NCI-H1092 (cell line): ENCODE measurements at regions not wholly inside any gene's neighbourhood (a gene's known extent, or its start where the extent isn't known, plus 50 kb on each side); places are given as distances from the start of the nearest gene placed in this dataset.
"Not testable (repeated sequence)": the region's sequence is repeated elsewhere in the genome, so short reads cannot be mapped to it uniquely, and the experiment has no call there.

Source experiments
- DNase-seq: peaks from one replicate; lab custom pipeline; 2025; lab: John Stamatoyannopoulos, UW

DNA sequence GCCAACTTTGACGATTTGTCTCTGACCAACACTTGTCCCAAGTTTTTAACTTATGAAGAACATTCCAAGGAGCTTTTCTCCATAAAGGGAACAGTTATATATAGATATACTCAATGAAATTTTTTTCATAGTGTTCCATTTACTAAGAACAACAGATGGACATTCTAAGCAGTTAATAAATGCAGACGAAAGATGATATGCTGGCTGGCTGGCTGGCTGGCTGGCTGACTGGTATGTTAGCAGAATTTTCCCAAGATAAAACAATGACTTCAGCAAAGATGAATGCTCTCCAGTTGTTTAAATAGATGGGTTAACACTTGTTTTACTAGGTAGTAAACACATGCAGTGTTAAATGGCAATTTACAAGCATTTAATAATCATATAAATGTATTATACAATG is 62.2 kb downstream of the SPANXN3 start:
- DNase-seq = peak; percentile 7

DNA sequence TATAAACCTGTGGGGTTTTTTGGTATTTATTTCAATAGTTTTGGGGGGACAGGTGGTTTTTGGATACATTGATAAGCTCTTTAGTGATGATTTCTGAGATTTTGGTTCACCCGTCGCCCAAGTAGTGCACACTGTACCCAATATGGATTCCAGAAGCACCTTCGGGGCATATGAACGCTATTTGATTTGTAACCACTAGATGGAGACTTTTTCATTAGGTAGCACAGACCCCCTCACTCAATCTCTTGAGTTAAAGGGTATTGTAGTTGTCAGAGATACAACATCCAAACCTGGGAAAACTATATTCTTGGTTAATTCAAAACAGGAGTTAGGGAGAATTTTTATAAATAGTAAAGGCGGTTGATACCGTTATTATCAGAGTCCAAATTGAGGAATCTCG is 79.8 kb downstream of the SPANXN3 start:
- DNase-seq = peak; percentile 41

DNA sequence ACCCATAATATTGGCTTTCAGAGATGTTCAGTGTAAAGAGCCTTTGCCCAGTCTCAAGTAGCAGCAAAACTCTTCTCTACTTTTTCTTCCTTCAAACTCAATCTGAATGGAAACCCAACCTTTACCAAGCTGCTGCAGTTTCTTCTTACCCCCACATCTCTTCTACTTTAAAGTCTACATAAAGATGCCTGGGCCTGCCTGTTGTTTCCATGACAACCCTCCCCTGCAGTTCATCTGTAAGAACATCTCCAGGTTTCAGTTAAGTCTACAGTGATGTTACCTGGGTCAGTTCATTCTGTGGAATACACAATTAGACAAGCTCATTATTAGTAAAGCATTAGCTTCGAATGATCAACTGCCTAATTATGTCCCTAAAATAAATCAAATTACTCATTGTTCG is 81.4 kb downstream of the SPANXN3 start:
- DNase-seq = no peak

DNA sequence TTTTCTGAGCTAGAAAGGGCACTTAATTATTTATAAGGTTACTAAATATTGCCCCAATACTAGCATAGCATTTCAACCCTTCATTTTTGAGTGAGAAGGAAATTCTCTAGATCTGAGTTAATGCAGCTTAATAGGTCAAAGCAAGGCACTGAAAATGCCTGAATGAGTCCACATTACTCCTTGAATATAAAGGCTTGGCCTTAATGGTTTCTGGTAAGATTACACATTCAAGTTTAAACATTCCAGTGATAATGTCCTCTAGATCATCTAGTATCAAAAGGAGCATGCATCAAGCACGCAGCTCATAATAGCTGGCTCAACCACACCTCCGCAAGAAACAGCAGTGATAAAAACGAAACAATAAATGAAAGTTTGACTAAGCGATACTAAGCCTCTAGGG is 87.5 kb downstream of the SPANXN3 start:
- no peak for DNase-seq

DNA sequence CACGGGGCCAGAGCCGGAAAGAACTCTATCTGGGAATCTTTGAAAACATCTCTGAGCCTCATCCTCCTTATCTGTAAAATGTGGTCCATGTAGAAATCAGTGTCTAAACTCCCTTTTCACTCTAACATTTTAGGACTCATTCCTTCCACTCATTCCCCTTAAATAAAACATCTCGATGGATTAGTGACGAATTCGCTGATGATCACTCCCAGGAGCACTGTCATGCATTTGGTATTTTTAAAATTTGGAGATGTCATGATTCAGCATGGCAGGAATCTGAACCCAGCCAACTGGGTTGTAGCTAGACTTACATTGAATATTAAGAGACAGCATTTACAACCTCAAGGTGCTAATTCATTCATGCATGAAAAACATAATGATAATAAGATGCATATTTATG is 88.1 kb downstream of the SPANXN3 start:
- no peak for DNase-seq

DNA sequence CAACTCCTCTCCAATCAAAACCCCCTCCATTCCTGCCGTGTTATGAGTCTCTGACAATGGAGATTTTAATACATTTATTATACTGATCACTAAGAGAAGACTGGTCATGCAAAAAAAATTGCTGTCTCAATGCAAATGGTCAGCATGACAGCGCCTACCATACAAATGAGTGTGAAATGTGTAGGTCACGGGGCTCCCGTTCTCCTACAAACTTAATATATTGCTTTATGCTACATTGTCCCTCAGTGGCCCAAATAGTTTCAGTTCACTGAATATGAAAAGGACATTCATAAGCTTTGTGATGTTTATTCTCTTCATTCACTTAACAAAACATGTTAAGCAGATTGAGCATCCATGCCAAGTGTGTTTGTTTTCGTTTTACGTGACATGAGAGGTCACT is 116.1 kb downstream of the SPANXN3 start:
- no peak for DNase-seq

DNA sequence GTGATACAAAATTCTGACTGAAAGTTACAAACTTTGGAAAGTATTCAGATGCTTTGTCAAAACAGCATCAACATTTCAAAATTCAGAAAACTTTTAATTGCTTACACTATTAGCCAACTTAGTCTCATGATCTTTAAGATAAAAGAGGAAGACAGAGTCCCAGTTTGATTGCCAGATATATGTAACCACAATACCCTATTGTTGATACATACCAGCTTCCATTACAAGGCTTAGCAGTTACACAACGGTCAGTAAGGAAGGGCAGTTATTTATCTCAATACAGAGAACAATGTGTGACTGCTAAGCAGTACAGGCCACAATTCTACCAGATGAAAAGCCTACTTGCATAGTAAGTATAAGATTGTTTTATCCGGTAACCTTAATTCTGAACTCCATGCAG is 138.4 kb downstream of the SPANXN3 start:
- DNase-seq = no peak

DNA sequence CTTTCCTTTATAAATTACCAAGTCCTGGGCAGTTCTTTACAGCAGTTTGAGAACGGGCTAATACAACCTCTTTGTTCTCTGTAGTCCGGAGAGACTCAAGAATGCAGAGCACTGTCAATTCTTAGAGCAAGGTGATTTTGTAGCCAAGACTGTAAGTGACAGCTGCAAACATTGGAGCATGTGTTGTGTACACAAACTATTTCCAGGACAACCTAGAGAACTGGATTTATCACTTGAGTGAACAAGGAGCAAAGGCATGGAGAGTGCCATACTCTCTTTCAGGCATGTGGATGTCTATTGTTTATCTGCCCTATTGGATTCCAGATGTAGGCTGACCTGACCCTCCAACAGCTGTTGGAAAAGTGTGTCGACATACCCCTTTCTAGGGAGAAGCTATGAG is 153.9 kb downstream of the SPANXN3 start:
- DNase-seq = no peak

DNA sequence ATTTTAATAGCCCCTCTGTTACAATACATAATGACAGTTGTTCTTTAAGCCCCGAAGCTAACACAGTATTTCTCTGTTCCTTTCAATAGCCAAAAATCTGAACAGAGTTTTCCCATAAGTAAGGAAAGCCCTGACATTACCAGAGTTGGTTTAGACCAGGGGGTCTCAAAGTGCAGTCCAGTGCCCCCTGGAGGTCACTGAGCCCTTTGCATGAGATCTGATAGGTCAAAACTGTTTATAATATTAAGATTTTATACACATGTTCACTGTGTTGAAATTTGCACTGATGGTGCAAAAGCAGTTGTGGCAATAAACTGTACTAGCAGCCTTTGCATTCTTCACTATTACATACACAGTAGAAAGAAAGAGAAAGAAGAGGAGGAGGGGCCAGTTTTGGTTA is 177.1 kb downstream of the SPANXN3 start:
- no peak for DNase-seq

DNA sequence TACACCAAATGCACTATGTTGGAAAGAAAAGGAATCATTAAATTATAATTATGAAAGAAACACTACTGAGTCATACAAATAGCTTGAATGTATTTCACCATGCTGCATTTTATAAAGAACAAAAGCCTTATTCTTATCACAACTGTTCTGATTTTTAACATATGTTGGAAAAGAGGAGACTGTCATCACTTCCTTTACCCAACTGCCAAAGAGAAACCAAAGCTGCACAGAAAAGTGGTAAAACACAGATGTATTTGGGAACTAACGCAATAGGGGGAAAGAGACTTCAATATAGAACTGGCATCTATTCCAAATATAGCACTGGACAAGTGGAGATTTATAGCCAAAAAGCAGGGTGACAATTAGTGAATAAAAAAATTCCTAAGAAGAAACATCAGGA is 181.0 kb downstream of the SPANXN3 start:
- DNase-seq = no peak

DNA sequence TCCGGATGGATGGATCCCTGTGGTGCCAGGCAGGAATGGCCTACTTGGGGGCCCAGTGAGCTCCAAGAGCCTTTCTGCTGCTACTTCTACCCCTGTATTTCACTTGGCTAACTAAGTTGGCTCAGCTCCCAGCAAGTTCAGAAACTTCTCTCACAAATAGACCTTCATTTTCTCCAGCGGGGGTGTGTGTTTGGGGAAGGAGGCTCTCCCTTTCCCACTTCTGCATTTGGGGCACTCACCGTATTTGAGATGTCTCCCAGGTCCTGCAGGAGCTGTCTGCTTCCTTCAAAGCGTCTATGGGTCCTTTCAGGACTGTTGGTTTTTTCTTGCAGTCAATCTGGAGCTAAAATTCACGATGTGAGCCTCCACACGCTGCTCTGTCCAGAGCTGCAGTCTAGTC is 197.7 kb downstream of the SPANXN3 start:
- no peak for DNase-seq

DNA sequence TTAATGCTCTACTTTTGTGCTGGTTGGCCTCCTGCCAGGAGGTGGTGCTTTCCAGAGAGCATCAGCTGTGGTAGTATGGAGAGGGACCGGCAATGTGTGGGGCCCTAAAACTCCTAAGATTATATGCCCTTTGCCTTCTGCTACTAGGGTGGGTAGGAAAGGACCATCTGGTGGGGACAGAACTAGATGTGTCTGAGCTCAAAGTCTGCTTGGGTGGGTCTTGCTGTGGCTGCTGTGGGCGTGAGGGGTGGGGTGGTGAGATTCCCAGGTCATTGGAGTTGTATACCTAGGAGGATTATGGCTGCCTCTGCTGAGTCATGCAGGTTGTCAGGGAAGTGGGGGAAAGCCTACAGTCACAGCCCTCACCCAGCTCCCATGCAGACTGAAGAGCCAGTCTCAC is 198.4 kb downstream of the SPANXN3 start:
- not testable (repeated sequence) for DNase-seq

DNA sequence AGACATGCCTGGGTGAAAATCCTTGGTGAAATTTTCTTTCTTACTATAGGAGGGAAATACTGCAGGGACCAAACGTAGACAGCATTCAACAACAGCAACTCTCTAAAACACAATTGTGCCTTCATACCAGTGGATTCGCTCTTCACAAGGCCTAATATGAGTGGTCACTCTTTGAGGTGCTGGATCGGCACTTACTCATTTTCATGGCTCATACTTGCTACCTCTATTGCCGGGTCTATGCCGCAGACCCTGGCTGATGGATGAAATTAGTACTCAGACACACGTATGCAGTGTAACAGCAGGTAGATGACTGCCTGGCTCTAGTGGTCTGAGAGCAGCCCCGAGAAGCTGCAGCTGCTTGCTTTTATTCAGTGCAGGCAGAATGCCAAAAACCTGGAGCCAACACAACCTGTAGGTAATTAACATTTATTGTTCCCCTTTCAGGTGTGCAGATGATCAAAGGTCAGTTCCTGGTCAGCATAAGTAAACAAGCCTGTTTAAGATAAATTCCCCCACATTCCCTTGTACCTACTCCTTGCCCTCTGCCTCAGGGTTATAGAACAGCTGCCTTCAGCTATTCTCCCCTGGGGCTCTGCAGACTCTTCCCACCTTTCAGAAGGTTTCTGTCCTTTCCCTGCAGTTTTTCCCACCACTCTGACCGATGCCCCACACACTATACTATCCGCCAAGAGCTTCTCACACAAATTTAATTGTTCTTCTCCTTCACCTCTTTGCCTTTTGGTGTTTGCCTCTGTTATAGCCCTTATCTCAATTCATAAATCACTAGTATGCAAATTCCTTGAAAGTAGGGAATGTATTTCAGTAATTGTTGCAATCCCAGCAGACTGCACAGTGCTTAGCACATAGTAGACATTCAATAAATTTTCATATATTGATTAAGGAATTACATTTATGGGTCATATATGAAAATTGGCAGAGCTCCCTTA is 210.0 kb downstream of the SPANXN3 start:
- peak; percentile 19 for DNase-seq

DNA sequence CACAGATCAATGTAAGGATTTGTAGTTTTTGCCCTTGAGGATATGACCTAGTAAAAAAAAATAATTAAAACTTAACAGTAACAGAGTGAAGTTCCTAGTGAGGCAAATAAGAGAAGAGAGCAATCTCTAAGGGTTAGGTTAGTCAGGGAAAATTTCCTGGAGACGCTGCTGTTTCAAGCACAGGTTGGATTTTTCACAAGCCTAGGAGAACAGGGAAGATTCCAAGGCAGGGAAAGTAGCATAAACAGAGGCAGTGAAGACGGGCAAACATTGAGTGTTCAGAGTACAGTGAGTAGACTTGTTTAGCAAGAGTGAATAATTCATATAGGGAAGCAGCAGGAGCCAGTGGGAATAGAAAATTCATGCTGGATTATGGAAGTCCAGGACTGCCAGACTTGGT is 212.8 kb downstream of the SPANXN3 start:
- no peak for DNase-seq

DNA sequence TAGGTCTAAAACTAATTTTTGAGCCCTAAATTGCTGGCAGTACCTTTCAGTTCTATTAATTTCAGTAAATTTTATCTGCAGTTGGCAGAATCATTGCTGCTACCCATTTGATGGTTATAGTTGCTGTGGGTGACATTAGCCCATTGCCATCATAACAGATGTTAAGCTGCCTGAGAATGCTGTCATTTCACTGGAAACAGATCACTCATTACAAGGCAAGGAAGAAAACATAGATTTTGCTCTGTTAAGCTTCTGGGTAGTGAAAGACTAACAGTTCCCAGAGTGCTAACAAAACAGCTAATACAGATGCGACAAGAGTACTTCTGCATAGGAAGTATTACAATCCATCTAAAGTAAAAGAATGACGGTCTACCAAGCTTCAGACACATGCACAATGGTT is 213.2 kb downstream of the SPANXN3 start:
- DNase-seq = no peak

DNA sequence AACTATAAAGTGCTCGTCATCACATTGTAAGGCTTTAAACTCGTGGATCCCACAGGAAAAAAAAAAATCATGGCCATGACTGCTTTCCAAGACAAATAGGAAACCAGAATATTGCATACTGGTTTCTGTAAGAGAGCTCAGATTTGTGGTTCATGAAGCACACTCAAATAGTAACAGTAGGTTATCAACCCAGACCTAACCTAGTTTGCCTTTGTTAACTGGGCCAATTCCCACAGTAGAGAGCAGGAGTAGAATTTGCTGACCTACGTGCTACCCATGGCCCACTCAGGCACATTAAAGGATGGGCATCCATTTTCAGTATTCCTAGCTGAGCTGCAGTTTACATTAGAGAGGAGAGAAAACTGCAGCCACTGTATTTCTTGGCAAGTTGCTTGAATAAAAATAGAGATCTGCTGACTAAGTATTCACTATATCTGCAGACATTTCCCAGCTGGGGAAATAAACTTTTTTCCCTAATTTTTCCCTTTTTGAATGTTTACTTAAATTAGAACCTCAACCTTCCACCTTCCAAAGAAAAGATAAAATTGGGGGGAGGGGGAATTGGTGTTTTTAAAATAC is 218.5 kb downstream of the SPANXN3 start:
- DNase-seq = no peak

DNA sequence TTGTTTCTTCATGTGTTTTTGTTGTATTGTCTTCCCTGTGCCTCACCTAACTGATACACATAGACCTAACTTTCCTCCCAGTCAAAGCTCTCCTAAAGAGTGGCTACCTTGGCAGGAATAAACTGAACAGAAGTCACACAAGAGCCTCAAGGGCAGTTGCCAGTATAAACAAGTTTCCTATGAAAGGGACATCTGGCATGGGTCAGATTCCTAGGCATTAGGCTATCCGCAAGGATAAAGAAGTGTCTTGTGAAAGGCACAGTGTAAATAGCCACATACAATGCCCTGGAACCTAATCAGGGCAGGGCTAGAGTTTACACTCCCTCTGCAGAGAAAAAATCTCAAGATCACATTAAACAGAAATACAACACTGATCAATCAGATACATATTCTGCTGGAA is 220.8 kb downstream of the SPANXN3 start:
- DNase-seq = peak; percentile 62

DNA sequence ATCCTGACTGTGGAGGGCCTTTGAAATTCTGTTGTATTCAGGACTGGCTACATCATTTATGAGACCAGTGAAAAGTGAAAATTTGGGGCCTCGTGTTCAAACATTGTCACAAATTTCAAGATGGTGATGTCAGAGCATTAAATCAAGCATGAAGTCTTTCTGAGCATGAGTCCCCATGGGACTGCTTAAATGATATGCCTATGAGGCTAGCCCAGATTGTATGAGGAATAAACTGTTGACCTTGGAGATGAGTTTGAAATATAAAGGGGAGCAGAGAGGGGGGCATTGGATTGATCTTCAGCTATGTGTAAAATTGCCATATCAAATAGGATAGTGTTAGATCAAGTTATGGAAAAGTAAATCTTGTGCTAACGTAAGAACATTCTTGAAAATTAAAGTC is 230.0 kb downstream of the SPANXN3 start:
- no peak for DNase-seq

DNA sequence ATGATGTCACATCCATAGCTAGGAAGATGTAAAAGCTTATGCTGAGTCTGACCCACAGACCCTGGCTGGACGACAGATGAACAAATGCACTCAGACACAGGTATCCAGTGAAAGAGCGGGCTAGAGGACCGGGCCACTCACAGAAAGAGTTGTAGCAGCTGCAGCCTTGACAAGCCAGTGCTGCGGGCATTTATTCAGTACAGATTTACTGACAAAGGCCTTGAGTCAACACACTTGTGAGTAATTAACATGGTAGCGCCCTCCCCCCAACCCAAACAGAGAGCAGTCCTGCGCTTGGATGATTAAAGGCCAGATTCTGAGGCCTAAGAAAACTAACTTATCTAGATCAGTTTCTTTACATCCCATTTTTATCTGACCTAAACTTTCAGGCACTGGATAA is 244.6 kb downstream of the SPANXN4 start:
- DNase-seq = no peak

DNA sequence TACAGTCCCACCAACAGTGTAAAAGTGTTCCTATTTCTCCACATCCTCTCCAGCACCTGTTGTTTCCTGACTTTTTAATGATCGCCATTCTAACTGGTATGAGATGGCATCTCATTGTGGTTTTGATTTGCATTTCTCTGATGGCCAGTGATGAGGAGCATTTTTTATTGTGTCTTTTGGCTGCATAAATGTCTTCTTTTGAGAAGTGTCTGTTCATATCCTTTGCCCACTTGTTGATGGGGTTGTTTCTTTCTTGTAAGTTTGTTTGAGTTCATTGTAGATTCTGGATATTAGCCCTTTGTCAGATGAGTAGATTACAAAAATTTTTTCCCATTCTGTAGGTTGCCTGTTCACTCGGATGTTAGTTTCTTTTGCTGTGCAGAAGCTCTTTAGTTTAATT is 218.9 kb downstream of the SPANXN4 start:
- not testable (repeated sequence) for DNase-seq

DNA sequence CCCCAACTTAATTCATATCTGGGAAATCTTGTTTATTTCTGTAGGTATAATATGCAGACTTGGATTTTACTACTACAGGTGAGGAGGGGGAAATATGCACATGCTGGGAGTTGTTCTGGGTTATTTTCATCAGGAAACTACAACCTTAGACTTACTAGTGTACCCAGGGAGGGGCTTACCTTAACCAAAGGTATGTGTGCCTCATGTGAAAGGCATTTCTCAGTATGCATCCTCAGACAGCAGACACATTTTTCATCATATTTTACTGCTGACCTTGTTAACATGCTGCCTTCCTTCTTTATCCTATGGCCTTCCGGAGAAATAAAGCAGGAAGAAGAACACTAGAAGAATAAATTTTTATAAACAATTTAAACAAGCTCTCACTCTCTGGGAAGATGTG is 214.9 kb downstream of the SPANXN4 start:
- no peak for DNase-seq

DNA sequence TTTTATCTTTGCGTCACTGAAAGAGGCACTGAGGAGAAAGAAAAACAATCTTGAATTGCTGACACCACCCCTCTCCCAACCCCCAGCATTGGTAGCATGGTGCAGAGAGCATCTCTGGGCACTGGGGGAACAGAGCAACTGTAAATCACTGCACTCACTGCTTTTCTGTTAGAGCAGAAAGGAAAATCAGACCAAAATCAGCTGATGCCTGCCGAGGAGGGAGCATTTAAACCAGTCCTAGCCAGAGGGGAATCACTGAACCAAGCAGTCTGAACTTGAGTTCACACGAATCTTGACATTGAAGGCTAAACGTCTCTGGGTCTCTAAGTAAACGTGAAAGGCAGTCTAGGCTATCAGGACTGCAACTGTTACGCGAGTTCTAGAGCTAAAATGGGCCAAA is 205.8 kb downstream of the SPANXN4 start:
- no peak for DNase-seq

DNA sequence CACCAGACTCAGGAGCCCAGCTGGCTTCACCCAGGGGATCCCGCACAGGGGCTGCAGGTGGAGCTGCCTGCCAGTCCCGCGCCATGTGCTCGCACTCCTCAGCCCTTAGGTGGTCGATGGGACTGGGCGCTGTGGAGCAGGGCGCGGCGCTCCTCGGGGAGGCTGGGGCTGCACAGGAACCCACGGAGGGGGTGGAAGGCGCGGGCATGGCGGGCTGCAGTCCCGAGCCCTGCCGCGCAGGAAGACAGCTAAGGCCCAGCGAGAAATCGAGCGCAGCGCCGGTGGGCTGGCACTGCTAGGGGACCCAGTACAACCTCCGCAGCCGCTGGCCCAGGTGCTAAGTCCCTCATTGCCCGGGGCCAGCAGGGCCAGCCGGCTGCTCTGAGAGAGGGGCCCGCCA is 202.9 kb downstream of the SPANXN4 start:
- DNase-seq = not testable (repeated sequence)

DNA sequence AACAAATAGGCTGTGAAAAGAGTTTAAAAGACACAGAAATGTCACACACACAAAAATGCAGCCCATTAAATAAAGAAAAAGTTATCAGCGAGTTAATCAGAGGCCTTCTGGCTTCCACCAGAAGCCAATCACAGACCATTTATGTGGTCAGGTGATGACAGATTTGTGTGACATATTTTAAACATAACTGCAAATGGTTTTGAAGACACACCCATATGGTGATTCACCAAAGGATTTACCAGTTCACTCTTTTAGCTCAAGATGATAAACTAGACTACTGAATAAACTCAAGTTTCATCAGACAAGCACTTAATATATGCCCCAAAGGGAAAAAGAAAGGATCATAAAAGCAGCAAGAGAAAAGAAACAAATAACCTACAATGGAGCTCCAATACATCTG is 181.2 kb downstream of the SPANXN4 start:
- no peak for DNase-seq
